ENCODE measurements at regions not wholly inside any gene's neighbourhood (a gene's known extent, or its start where the extent isn't known, plus 50 kb on each side); places are given as distances from the start of the nearest gene placed in this dataset.

GRCh38 chr9:107626118-107626517, 136.5 kb upstream of the KLF4 start:
- TF ChIP-seq CTCF (IDR thresholded peaks at IDR 0.05) (no peak), EZH2 (IDR thresholded peaks at IDR 0.05; ENCODE audit: borderline replicate concordance, insufficient read depth, low read depth, low read length, poor library complexity, severe bottlenecking) (no peak)

Measured in B cell (primary cell).